HCT116 (cell line): ENCODE measurements at regions not wholly inside any gene's neighbourhood (a gene's known extent, or its start where the extent isn't known, plus 50 kb on each side); places are given as distances from the start of the nearest gene placed in this dataset.

Experiments
- ATAC-seq: fragments of 200-7000 bp; cut with Tn5 transposase; 2 replicates; pipeline ENCODE4 v1.9.1; 2020; ENCODE audit warnings: mild to moderate bottlenecking, moderate library complexity
- BruUV-seq: library from RNA; stranded (reverse); fragments of 400-500 nt; replicated peaks from 2 replicates; lab custom pipeline; 2021; lab: Mats Ljungman, UMichigan
- CTCF ChIA-PET: fragments of 300-600 bp; sonication (Branson Sonifier 250); formaldehyde crosslinking; loops from one replicate; lab custom pipeline; 2021; ENCODE audit warnings: antibody characterized with exemption; lab: Charles Lee
- POLR2A ChIA-PET: fragments of 300-600, 350-600 bp; sonication (Branson Sonifier 250); formaldehyde crosslinking; loops from one replicate; lab custom pipeline; 2021; ENCODE audit warnings: antibody characterized with exemption; lab: Charles Lee
- RAD21 ChIA-PET, 2 experiments: fragments of 300-600 bp; sonication (Branson Sonifier 250); formaldehyde crosslinking; loops; one replicate each; lab custom pipeline; 2023; ENCODE audit warnings: low total read pairs in 2 of 2; ENCODE audit not compliant: uncharacterized antibody in 2 of 2, unreplicated experiment in 2 of 2, low non-redundant PET in 1 of 2; lab: Charles Lee
- DNase-seq: peaks from one replicate; pipeline ENCODE4 v3.0.0-alpha.2; 2010; ENCODE audit warnings: low read depth, low spot score
- H2AFZ ChIP-seq: fragments of 200-600 bp; shearing (Covaris generic), sonication (generic); 2 replicates; pipeline ENCODE4 v1.6.1; 2017; ENCODE audit warnings: low read depth, mixed run types, mixed read lengths, antibody characterized with exemption, low read length; ENCODE audit not compliant: poor library complexity, severe bottlenecking
- H3K27ac ChIP-seq: 2 replicates; pipeline ENCODE4 v1.5.1; 2012; ENCODE audit warnings: low read depth, low read length
- H3K27me3 ChIP-seq: fragments of 200-600 bp; sonication (generic); 2 replicates; pipeline ENCODE4 v1.6.1; 2016; ENCODE audit warnings: mixed run types, low read length, mixed read lengths; ENCODE audit not compliant: insufficient read depth
- H3K36me3 ChIP-seq, 2 experiments: fragments of 200-500 bp in 1 of 2; fragments of 200-600 bp in 1 of 2; sonication (Bioruptor generic) in 1 of 2; sonication (generic) in 1 of 2; 2 replicates each; pipeline versions ENCODE4 v1.5.1 to v1.6.1; 2014 to 2016; ENCODE audit warnings: low read length in 2 of 2, inconsistent platforms in 1 of 2, mixed read lengths in 1 of 2, mixed run types in 1 of 2; ENCODE audit not compliant: insufficient read depth in 2 of 2, control insufficient read depth in 1 of 2
- H3K4me1 ChIP-seq, 2 experiments: fragments of 200-600 bp in 1 of 2; sonication (generic) in 1 of 2; 2 replicates each; pipeline versions ENCODE4 v1.5.1 to v1.6.1; 2012 to 2017; ENCODE audit warnings: low read length in 2 of 2, inconsistent platforms in 1 of 2, mild to moderate bottlenecking in 1 of 2, mixed read lengths in 1 of 2, mixed run types in 1 of 2, moderate library complexity in 1 of 2; ENCODE audit not compliant: insufficient read depth in 2 of 2, control insufficient read depth in 1 of 2
- H3K4me2 ChIP-seq: fragments of 200-600 bp; sonication (generic); 2 replicates; pipeline ENCODE4 v1.6.1; 2017; ENCODE audit warnings: mixed run types, low read length, mixed read lengths
- H3K4me3 ChIP-seq, 2 experiments: fragments of 200-600 bp in 1 of 2; sonication (generic) in 1 of 2; replicated peaks in 1 of 2; 2 replicates each; pipeline ENCODE4 v1.5.1; 2011 to 2016; ENCODE audit warnings: low read length in 2 of 2, control low read depth in 1 of 2, low read depth in 1 of 2, mild to moderate bottlenecking in 1 of 2, mixed read lengths in 1 of 2, mixed run types in 1 of 2
- H3K79me2 ChIP-seq: fragments of 200-600 bp; sonication (generic); 2 replicates; pipeline ENCODE4 v1.6.1; 2017; ENCODE audit warnings: mild to moderate bottlenecking, mixed run types, low read length, moderate library complexity, mixed read lengths; ENCODE audit not compliant: insufficient read depth
- H3K9ac ChIP-seq: fragments of 200-600 bp; sonication (generic); 2 replicates; pipeline ENCODE4 v1.6.1; 2016; ENCODE audit warnings: low read length, mixed read lengths
- H3K9me2 ChIP-seq: fragments of 200-600 bp; sonication (generic), shearing (Covaris generic); 2 replicates; pipeline ENCODE4 v1.6.1; 2017; ENCODE audit warnings: mixed run types, mild to moderate bottlenecking, moderate library complexity; ENCODE audit not compliant: insufficient read depth
- H3K9me3 ChIP-seq, 2 experiments: fragments of 200-500 bp in 1 of 2; fragments of 200-600 bp in 1 of 2; sonication (Bioruptor generic) in 1 of 2; sonication (generic) in 1 of 2; 2 replicates each; pipeline ENCODE4 v1.6.1; 2014 to 2017; ENCODE audit warnings: low read length in 2 of 2, mixed read lengths in 2 of 2, inconsistent platforms in 1 of 2, low read depth in 1 of 2, mild to moderate bottlenecking in 1 of 2, mixed run types in 1 of 2, moderate library complexity in 1 of 2; ENCODE audit not compliant: control insufficient read depth in 1 of 2, insufficient read depth in 1 of 2
- H4K20me1 ChIP-seq: fragments of 200-600 bp; sonication (generic), shearing (Covaris generic); 2 replicates; pipeline ENCODE4 v1.6.1; 2017; ENCODE audit warnings: mixed run types, mild to moderate bottlenecking, moderate library complexity; ENCODE audit not compliant: insufficient read depth
- CBX3 ChIP-seq: IDR thresholded peaks from 2 replicates; pipeline ENCODE4 v1.6.1; 2012; ENCODE audit warnings: low read depth
- ELF1 ChIP-seq: IDR thresholded peaks from 2 replicates; pipeline ENCODE4 v1.6.1; 2012; ENCODE audit warnings: low read depth, borderline replicate concordance
- EZH2 ChIP-seq: fragments of 200-600 bp; sonication (generic); IDR thresholded peaks from 2 replicates; pipeline ENCODE4 v1.6.1; 2017; ENCODE audit warnings: antibody characterized with exemption, mixed run types
- FOSL1 ChIP-seq: IDR thresholded peaks from 2 replicates; pipeline ENCODE4 v1.6.1; 2012; ENCODE audit warnings: low read depth
- MAX ChIP-seq: IDR thresholded peaks from 2 replicates; pipeline ENCODE4 v1.6.1; 2012
- POLR2A ChIP-seq: IDR thresholded peaks from 2 replicates; pipeline ENCODE4 v1.7.0; 2011; ENCODE audit warnings: borderline replicate concordance; ENCODE audit not compliant: insufficient read depth, insufficient read length; ENCODE audit errors: extremely low read depth
- RAD21 ChIP-seq: IDR thresholded peaks from 2 replicates; pipeline ENCODE4 v1.6.1; 2012; ENCODE audit warnings: low read depth, mild to moderate bottlenecking
- SP1 ChIP-seq: IDR thresholded peaks from 2 replicates; pipeline ENCODE4 v1.6.1; 2012; ENCODE audit warnings: low read depth
- SRF ChIP-seq: IDR thresholded peaks from 2 replicates; pipeline ENCODE4 v1.6.1; 2012; ENCODE audit warnings: low read depth
- TCF7L2 ChIP-seq: IDR thresholded peaks from 2 replicates; pipeline ENCODE4 v1.7.0; 2011; ENCODE audit warnings: borderline replicate concordance, inconsistent platforms; ENCODE audit not compliant: insufficient read depth, insufficient read length; ENCODE audit errors: extremely low read depth
- ZBTB33 ChIP-seq: IDR thresholded peaks from 2 replicates; pipeline ENCODE4 v1.6.1; 2011; ENCODE audit warnings: mild to moderate bottlenecking, low read length, moderate library complexity; ENCODE audit not compliant: insufficient replicate concordance; ENCODE audit errors: extremely low read depth
- ZFX ChIP-seq: fragments of 450-650 bp; IDR thresholded peaks from 2 replicates; pipeline ENCODE4 v1.6.1; 2017
- ZNF274 ChIP-seq: fragments of 200-500 bp; sonication (Bioruptor generic); IDR thresholded peaks from 2 replicates; pipeline ENCODE4 v1.6.1; 2014; ENCODE audit warnings: mild to moderate bottlenecking, low read depth, low read length, inconsistent platforms
- intact Hi-C: fragments of 100-400 bp; cut with micrococcal nuclease; formaldehyde crosslinking; loops from 2 replicates; pipeline ENCODE4 v1.10.0; 2022

DNA sequence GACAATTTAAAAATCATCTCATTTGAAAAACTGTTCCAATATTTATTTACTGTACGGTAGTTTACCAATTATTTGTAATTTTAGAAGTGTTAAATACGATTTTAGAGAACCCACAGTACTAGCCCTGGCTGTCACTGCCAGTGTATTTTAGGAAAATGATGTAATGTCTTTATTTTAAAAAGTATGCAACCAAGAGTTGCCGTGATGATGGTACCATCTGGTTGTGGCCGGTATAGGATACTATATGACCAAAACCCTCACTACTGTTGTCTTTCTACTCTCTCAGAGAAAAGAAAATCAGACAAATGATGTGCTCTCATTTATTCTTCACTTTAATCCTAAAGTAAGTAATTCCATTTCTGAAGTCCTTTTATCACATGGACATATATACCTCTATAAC lies 395.0 kb downstream of the FOXG1 start:
- Histone ChIP-seq H3K27me3 (no peaks in the 10 kb centered on the region), H3K4me3 (no peak overlapping the region)
- TF ChIP-seq ELF1 (no peak), EZH2 (no peak), TCF7L2 (no peak), SP1 (no peak), RAD21 (no peak), POLR2A (no peak), SRF (no peak)
- TF ChIP-seq, all 23 proteins: peak for 0
- no peaks in the 10 kb centered on the region for H3K36me3 ChIP-seq
- no peak overlapping the region for H3K27ac ChIP-seq
- intact Hi-C loops, result no loop called here
- no peak overlapping the region for H3K4me2 ChIP-seq
- ATAC-seq, result no peak
- no peaks in the 10 kb centered on the region for H3K79me2 ChIP-seq
- BruUV-seq, result no TSS peak
- ChIA-PET CTCF (no interaction called here), POLR2A (no interaction called here), RAD21 (no interaction called here)
- DNase-seq, result no peak
- H2AFZ ChIP-seq, result no peak overlapping the region
- H4K20me1 ChIP-seq, result no peaks in the 10 kb centered on the region
- no peak overlapping the region for H3K9ac ChIP-seq
- no peaks in the 10 kb centered on the region for H3K9me2 ChIP-seq
- H3K4me1 ChIP-seq, result no peaks in the 10 kb centered on the region
- H3K9me3 ChIP-seq, result peaks cover 8 to 16% of the 10 kb centered on the region in 2 experiments; a peak in 2 of 4 replicates

- Histone ChIP-seq H3K9ac (no peak overlapping the region), H3K9me2 (no peaks in the 10 kb centered on the region), H3K4me1 (no peaks in the 10 kb centered on the region), H3K27me3 (no peaks in the 10 kb centered on the region), H3K27ac (no peak overlapping the region), H3K79me2 (no peaks in the 10 kb centered on the region), H3K4me2 (no peak overlapping the region), H3K36me3 (no peaks in the 10 kb centered on the region), H3K4me3 (no peak overlapping the region), H2AFZ (no peak overlapping the region), H3K9me3 (peaks cover 5 to 18% of the 10 kb centered on the region in 2 experiments; a peak in 2 of 4 replicates), H4K20me1 (no peaks in the 10 kb centered on the region)
- ChIA-PET POLR2A (no interaction called here), CTCF (no interaction called here), RAD21 (no interaction called here)
- no TSS peak for BruUV-seq
- DNase-seq (no peak), ATAC-seq (no peak)
- TF ChIP-seq FOSL1 (no peak), ZFX (no peak), SP1 (no peak), ZNF274 (no peak), ZBTB33 (no peak), CBX3 (no peak), MAX (no peak)
- intact Hi-C loops, result no loop called here
Measured at GRCh38 chr14:29163109-29163508, 396.5 kb downstream of the FOXG1 start.
